SK-N-SH treated with all-trans-retinoic acid at 6 μM for 48 hours (cell line): ENCODE measurements at regions not wholly inside any gene's neighbourhood (a gene's known extent, or its start where the extent isn't known, plus 50 kb on each side); places are given as distances from the start of the nearest gene placed in this dataset.

ENCODE experiments used
- RARB ChIP-seq: fragments of 250-450 bp; sonication (Bioruptor Pico); IDR thresholded peaks from 2 replicates; pipeline ENCODE4 v1.8.0; 2021; ENCODE audit warnings: mild to moderate bottlenecking, moderate library complexity
- ZFP30 ChIP-seq: fragments of 450-650 bp; formaldehyde crosslinking; IDR thresholded peaks from 2 replicates; pipeline ENCODE4 v1.5.0; 2022; ENCODE audit warnings: mild to moderate bottlenecking, moderate library complexity
- TF ChIP-seq, protein P1 (sequence below): fragments of 250-450 bp; sonication (Bioruptor Pico); IDR thresholded peaks from 2 replicates; pipeline ENCODE4 v1.8.0; 2020; ENCODE audit warnings: mild to moderate bottlenecking, moderate library complexity, borderline replicate concordance

DNA sequence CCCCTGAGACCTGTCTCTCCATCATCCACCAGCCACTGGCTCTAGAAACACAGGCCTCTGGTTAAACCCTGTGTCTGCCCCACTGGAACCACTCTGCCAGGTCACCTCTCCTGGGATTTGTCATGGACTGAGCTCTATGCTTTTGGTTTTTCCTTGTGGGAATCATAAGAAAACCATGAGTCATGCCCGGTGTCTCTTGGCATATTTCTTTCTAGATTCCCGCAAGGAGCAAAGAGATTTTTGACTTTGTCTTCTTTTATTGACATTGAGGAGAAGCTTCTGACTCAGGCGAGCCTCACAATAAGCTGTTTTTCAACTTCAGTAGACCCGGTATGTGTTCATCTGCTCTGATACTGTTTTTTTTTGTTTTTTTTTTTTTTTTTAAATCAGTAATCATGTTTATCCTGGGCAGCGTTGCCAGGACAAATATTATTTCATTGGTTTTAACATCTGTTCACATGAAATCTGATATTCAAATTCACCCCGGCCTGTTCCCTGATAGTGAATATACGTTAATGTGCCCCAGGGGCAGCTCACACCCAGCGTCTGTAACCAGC lies 207.1 kb downstream of the ACKR3 start:
- no peak for TF ChIP-seq RARB
- TF ChIP-seq, protein P1, sequence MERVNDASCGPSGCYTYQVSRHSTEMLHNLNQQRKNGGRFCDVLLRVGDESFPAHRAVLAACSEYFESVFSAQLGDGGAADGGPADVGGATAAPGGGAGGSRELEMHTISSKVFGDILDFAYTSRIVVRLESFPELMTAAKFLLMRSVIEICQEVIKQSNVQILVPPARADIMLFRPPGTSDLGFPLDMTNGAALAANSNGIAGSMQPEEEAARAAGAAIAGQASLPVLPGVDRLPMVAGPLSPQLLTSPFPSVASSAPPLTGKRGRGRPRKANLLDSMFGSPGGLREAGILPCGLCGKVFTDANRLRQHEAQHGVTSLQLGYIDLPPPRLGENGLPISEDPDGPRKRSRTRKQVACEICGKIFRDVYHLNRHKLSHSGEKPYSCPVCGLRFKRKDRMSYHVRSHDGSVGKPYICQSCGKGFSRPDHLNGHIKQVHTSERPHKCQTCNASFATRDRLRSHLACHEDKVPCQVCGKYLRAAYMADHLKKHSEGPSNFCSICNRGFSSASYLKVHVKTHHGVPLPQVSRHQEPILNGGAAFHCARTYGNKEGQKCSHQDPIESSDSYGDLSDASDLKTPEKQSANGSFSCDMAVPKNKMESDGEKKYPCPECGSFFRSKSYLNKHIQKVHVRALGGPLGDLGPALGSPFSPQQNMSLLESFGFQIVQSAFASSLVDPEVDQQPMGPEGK (CRISPR knock-in tag), result no peak
- no peak for TF ChIP-seq ZFP30 (CRISPR knock-in tag)
